ENCODE measurements at regions not wholly inside any gene's neighbourhood (a gene's known extent, or its start where the extent isn't known, plus 50 kb on each side); places are given as distances from the start of the nearest gene placed in this dataset.

DNA sequence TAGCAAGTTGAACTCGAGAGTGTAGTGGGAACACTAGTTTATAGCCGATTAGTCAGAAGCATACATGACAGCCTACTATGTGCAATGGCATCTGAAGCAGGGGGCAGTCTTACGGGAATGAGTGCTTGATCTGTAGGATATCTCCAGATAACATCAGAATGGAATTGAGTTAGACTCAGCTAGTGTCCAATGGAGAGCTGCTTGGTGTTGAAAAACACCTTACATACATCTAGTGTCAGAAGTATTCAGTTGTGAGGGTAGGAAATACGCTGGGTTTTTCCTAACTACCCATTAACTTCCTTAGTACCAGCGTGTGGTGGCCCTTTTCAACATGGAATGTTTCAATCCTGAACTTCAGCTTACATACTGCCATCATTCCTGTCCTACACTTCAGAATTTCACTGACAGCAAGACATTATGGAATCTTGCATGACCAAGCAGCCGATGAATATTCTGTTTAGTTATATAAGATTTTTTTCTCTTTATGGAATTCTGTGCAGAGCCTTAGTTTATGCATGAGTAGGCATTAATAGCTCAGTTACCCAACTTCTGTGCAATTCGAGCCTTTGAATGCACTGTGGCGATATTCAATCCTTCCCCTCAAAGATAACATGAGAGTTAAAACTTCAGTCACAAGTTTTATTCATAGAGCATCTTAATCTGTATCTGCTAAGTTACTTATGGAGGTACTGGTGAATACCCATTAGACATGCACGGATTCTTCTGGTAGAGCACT is 218.6 kb upstream of the MOCS1 start:
- TF ChIP-seq GATA2 (IDR thresholded peaks at IDR 0.05; ENCODE audit: low read depth, low read length) (no peak), GATA3 (IDR thresholded peaks at IDR 0.05; ENCODE audit: low read depth, low read length) (no peak)

DNA sequence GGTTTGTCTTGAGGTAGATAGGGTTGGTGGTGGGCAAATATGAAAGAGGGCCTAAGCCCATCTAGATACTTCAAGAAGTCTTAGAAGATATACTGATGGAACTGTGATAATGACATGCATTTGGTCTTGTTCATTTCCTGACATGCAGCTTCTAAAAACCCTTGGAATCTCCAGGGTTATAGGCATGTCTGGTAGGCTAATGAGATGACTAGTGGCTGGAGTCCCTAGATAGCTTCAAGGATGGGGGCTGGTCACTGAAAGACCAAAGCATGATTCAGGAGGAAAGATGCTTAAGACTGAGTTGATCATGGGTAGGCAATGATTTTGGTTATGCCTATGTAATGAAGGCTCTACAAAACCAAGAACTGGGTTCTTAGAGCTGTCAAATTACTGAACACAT is 217.9 kb upstream of the MOCS1 start:
- TF ChIP-seq GATA2 (IDR thresholded peaks at IDR 0.05; ENCODE audit: low read depth, low read length) (no peak), GATA3 (IDR thresholded peaks at IDR 0.05; ENCODE audit: low read depth, low read length) (no peak)

DNA sequence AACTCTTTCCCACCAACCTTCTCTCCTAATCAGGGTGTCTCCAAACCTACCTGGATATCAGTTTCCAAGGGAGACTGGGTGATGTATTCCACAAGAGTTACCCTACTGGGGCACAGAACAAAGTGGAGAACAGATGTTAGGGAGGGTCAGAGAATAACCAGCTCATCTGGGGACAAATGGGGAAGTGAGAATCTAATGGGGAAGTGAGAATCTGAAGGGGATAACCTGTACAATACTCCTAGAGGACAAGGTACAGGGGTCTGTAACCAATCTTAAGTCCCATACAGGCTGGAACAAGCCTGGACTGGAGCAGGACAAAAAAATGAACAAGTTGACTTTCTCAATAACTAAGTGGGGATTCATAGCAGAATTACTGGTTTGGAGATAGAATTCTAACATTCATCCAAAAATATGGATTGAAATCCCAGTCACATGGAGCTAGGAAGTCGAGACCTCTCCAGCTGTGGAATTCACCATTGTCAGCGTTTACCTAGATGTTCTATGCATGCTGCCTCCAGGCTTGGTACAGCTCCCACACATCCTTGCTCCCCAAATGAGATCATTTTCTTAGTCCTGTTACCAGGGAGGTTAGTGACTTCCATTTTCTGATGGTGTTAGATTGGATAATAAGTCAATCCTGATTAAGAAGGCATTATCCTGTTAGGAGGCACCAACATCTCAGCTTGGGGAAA is 214.8 kb upstream of the MOCS1 start:
- TF ChIP-seq GATA3 (IDR thresholded peaks at IDR 0.05; ENCODE audit: low read depth, low read length): no peak
- TF ChIP-seq GATA2 (IDR thresholded peaks at IDR 0.05; ENCODE audit: low read depth, low read length): no peak

DNA sequence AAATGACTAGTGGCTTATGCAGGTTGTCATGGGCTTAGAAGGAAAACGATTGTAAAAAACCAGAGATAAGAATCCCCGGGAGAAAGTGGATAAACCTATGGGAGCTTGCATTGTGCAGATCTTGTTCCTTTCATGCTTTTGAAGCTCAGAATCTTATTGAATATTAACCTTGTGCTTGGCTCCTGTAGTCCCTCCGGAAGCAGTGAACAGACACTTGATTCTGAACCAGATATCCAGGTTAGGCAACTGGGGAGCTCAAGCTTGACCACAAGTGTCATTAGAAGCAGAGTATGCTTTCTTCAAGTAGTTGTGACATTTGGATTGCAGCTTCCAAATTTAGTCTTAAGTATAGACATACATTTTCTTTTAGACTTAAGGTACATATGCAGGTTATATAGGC is 212.6 kb upstream of the MOCS1 start:
- TF ChIP-seq GATA2 (IDR thresholded peaks at IDR 0.05; ENCODE audit: low read depth, low read length): no peak
- TF ChIP-seq GATA3 (IDR thresholded peaks at IDR 0.05; ENCODE audit: low read depth, low read length): no peak

DNA sequence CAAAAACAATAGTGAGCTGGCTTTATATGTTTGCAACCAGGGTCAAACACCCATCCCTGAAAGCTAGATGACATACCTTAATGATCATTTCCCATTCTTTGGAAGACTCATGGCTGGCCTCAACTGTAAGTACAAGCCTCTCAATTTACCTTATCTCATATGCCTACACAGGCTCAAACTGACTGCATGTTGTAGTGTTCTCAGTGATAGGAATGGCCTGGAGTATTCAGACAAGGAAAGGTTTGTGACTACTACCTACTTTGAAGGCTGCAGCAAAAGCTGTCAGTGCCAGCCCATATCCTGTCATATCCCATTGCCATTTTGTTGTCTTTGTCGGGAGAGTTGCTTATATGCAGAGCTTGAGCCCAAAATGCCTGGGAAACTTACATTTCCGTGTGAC is 205.2 kb upstream of the MOCS1 start:
- no peak for TF ChIP-seq GATA3 (IDR thresholded peaks at IDR 0.05; ENCODE audit: low read depth, low read length)
- no peak for TF ChIP-seq GATA2 (IDR thresholded peaks at IDR 0.05; ENCODE audit: low read depth, low read length)

DNA sequence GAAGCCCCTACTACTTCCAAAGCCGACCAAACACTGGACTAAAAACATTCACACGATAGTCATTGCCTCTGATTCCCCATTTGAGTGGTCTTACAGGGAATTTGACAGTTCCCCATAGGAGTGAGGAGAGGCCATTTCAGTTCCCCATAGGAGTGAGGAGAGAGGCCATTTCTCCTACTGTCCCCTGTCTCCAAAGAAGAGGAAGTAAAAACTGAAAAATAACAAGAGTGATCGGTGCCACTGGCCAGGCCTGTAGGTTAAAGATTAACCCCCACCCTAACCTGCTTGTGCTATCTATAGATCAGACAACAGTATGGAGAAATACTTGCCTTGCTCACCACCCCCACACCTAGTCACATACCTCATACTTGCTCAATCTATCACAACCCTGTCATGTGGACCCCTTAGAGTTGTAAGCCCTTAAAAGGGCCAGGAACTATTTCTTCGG is 204.0 kb upstream of the MOCS1 start:
- TF ChIP-seq GATA3 (IDR thresholded peaks at IDR 0.05; ENCODE audit: low read depth, low read length) (no peak), GATA2 (IDR thresholded peaks at IDR 0.05; ENCODE audit: low read depth, low read length) (no peak)

DNA sequence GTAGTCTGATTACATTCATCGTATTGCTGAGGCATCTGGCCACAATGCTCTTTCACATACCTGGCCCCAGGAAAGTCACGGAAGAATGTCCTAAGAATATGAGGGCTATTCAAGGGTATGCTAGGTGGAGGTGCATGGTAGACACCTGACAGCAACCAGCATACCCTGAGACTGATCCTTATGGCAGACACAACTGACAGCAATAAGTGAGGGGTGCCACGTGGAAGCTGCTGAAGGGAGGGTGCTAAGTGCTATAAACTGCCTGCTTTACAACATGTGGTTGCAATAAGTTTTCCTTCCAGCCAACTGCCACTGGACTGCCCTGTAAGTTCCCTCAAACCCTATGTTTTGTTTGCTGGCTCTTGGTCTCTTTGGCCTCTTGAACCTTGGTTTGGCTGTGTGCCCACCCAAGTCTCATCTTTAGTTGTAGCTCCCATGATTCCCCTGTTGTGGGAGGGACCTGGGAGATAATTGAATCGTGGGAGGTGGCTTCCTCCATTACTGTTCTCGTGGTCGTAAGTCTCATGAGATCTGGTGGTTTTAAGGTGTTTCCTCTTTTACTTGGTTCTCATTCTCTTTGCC is 201.3 kb upstream of the MOCS1 start:
- TF ChIP-seq GATA3 (IDR thresholded peaks at IDR 0.05; ENCODE audit: low read depth, low read length): no peak
- no peak for TF ChIP-seq GATA2 (IDR thresholded peaks at IDR 0.05; ENCODE audit: low read depth, low read length)

DNA sequence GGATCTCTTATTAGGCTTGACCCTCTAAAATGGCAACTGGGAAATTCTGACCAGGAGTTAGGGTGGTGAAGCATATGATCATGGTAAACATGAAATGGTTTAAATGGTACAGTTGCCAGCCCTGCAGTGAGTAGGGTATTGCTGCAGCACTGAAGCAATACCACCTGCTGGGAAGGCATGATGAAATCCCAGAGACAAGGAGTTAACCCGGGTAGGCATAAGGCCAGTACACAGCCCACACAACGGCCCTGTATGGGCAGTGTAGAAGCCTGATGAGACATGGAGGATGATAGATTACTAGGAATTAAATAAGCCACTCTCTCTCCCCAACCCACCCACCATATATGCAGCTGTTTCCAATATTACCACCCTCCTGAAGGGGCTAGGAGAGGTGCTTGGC is 197.4 kb upstream of the MOCS1 start:
- TF ChIP-seq GATA2 (IDR thresholded peaks at IDR 0.05; ENCODE audit: low read depth, low read length) (no peak), GATA3 (IDR thresholded peaks at IDR 0.05; ENCODE audit: low read depth, low read length) (no peak)

DNA sequence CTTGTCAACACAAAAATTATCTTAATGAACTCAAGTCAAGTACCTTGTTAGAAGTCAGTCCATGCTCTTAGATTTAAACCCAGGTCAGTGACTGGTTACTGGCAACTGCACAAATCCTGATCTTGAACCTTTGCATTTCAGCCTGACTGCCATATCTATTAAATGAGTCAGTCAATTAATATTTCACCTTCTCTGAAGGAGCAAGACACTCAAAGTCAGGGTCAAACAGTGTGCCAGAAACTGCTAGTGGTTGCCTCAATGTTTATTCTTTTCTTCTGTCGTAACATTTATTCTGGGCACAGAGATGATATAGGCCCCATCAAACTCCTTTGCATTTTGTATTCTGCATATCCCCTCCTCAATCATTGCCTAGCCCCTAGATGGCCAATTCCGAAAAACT is 193.9 kb upstream of the MOCS1 start:
- TF ChIP-seq GATA3 (IDR thresholded peaks at IDR 0.05; ENCODE audit: low read depth, low read length) (no peak), GATA2 (IDR thresholded peaks at IDR 0.05; ENCODE audit: low read depth, low read length) (no peak)

DNA sequence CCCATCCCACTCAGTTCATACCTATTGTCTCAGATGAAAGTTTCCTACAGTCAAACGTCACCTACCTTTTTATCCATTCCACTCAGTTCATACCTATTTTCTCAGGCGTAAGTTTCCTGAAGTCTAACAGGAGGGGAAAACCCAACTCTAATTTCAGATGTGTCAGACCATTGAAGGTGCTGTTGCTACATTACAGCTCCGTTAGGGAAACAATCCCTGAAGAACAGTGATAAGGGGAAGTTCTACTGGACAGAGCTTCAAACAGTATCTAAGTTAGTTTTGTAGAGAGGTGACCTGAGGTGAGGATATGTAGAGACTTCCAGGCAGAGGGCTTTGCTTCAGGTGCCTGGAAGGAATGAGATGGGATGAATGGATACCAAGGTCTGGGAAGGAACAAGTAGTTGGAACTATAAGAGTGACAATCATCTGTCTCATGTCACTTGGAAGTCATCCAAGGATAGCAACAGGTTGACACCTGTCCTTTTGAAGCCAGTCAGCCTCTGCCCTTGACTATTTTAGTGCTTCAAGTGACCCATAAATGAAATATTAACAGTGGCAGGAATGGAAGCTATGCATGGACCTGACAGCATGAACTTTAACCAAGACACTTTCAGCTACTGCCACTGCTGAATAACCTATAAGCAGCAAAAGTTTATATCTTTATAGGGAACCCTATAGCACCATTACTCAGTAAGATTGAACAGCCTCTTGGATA is 191.6 kb upstream of the MOCS1 start:
- TF ChIP-seq GATA3 (IDR thresholded peaks at IDR 0.05; ENCODE audit: low read depth, low read length) (no peak), GATA2 (IDR thresholded peaks at IDR 0.05; ENCODE audit: low read depth, low read length) (no peak)

DNA sequence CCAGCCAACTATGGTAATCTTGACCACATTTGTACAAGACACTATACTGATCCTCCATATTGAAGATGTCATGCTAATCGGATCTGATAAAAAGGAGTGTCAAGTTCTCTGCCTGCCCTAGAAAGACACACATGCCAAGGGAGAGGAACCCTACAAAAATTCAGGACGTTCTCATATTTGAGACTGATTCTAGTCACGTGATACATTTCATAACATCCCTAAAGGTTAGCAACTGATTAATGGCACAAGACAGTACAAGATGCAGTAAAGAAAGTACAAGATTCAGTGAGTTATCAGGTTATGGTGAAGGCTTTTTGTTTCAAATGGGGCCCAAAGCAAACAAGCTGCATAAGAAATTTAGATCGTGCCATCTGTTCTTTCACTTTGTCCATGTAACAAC is 190.7 kb upstream of the MOCS1 start:
- TF ChIP-seq GATA2 (IDR thresholded peaks at IDR 0.05; ENCODE audit: low read depth, low read length) (no peak), GATA3 (IDR thresholded peaks at IDR 0.05; ENCODE audit: low read depth, low read length) (no peak)

DNA sequence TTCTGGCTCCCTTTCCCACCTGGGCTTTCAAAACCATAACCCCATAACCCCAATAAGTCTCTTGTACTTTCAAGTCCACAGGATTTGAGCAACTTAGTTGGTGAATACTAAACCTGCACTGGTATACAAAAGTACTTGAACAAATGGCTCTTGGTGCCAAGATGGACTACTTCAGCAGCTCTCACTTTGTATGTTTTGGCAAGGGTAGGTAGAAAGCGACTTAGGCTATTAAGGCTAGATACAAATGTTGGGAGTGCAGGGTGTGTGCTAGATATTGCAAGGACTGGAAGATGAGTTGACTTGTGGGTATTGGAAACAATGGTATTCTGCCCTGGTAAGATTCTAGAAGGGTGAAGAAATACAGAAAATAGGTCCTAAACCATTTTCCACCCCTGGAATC is 182.6 kb upstream of the MOCS1 start:
- no peak for TF ChIP-seq GATA2 (IDR thresholded peaks at IDR 0.05; ENCODE audit: low read depth, low read length)
- no peak for TF ChIP-seq GATA3 (IDR thresholded peaks at IDR 0.05; ENCODE audit: low read depth, low read length)

DNA sequence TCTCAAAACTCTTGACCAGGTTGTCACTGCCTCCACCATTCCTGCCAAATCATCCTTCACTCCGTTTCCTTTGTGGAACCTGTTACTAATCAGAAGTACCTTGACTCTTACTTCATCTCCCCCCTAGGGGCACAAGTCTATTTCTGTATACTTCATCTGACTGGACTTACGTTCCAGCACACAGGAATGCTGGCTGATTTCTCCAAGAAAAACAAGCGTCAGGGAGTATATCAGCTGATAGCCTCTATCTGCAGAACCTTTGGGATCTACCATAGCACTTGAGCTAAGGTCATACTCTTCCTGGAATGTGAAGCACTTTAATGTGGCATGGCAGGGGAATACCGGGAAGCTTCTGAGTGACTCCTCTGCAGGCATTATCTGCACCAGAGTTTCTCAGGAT is 178.1 kb upstream of the MOCS1 start:
- TF ChIP-seq GATA3 (IDR thresholded peaks at IDR 0.05; ENCODE audit: low read depth, low read length) (no peak), GATA2 (IDR thresholded peaks at IDR 0.05; ENCODE audit: low read depth, low read length) (no peak)

DNA sequence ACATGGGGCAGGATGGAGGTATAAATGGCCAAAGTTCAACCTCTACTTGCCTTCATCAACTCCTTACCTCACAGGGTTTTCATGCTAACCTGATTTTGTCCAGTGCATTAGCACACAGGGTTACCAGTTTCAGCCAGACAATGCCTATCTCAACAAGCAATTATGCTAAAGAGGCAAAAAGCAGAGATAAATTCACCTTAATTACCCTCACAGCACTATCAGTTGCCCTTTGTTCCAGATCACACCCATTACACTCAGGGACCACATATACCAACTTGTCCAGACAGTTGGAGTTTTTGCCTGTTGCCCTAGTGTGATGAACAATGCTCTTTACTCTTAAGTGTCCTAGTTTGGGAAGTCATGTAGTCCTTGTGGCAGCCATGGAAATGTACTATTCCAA is 174.5 kb upstream of the MOCS1 start:
- TF ChIP-seq GATA2 (IDR thresholded peaks at IDR 0.05; ENCODE audit: low read depth, low read length): no peak
- no peak for TF ChIP-seq GATA3 (IDR thresholded peaks at IDR 0.05; ENCODE audit: low read depth, low read length)

All from SH-SY5Y (cell line).